SK-N-SH (cell line): ENCODE measurements at regions not wholly inside any gene's neighbourhood (a gene's known extent, or its start where the extent isn't known, plus 50 kb on each side); places are given as distances from the start of the nearest gene placed in this dataset.
"Not testable (repeated sequence)": the region's sequence is repeated elsewhere in the genome, so short reads cannot be mapped to it uniquely, and the experiment has no call there.

Source experiments
- CTCF ChIA-PET: fragments of 300-600, 350-600 bp; formaldehyde crosslinking; extraction: SDS; loops from one replicate; lab custom pipeline; 2021; lab: Yijun Ruan, JAX
- POLR2A ChIA-PET: fragments of 350-600 bp; sonication (Branson Sonifier 250); formaldehyde crosslinking; extraction: SDS; loops from one replicate; lab custom pipeline; 2020; ENCODE audit warnings: antibody characterized with exemption, inconsistent platforms; lab: Yijun Ruan, JAX
- DNase-seq: peaks from one replicate; pipeline ENCODE4 v3.0.0; 2012
- H2AFZ ChIP-seq: fragments of 200-600 bp; sonication (generic); 2 replicates; pipeline ENCODE4 v1.8.1; 2016; ENCODE audit warnings: antibody characterized with exemption, mild to moderate bottlenecking, low read depth
- H3F3A ChIP-seq: fragments of 200-600 bp; sonication (generic); replicated peaks from 2 replicates; pipeline ENCODE3; 2016; ENCODE audit warnings: antibody characterized with exemption, mild to moderate bottlenecking; ENCODE audit not compliant: insufficient read depth
- H3K27ac ChIP-seq, 2 experiments: fragments of 200-500 bp in 1 of 2; fragments of 200-600 bp in 1 of 2; sonication (Bioruptor generic) in 1 of 2; sonication (generic), shearing (Covaris generic) in 1 of 2; 2 replicates each; pipeline versions ENCODE4 v1.5.1 to v1.6.1; 2014 to 2016; ENCODE audit warnings: low read depth in 2 of 2, inconsistent platforms in 1 of 2, low read length in 1 of 2, mild to moderate bottlenecking in 1 of 2, mixed read lengths in 1 of 2
- H3K27me3 ChIP-seq: fragments of 200-600 bp; sonication (generic), shearing (Covaris generic); 2 replicates; pipeline ENCODE4 v1.6.1; 2016; ENCODE audit warnings: mixed run types; ENCODE audit not compliant: insufficient read depth
- H3K36me3 ChIP-seq, 2 experiments: fragments of 200-500 bp in 1 of 2; fragments of 200-600 bp in 1 of 2; sonication (Bioruptor generic) in 1 of 2; sonication (generic) in 1 of 2; replicated peaks in 1 of 2; 2 replicates each; pipeline versions ENCODE3 to v1.5.1; 2014 to 2016; ENCODE audit warnings: low read length in 1 of 2, mild to moderate bottlenecking in 1 of 2; ENCODE audit not compliant: insufficient read depth in 2 of 2, control insufficient read depth in 1 of 2
- H3K4me1 ChIP-seq, 2 experiments: fragments of 200-500 bp in 1 of 2; fragments of 200-600 bp in 1 of 2; sonication (Bioruptor generic) in 1 of 2; sonication (generic), shearing (Covaris generic) in 1 of 2; 2 replicates each; pipeline versions ENCODE4 v1.5.1 to v1.6.1; 2014 to 2016; ENCODE audit warnings: low read depth in 1 of 2, low read length in 1 of 2, mixed run types in 1 of 2; ENCODE audit not compliant: insufficient read depth in 2 of 2, control insufficient read depth in 1 of 2
- H3K4me2 ChIP-seq: fragments of 200-600 bp; sonication (generic), shearing (Covaris generic); 2 replicates; pipeline ENCODE4 v1.6.1; 2017; ENCODE audit warnings: mixed run types
- H3K4me3 ChIP-seq, 2 experiments: fragments of 200-500 bp in 1 of 2; fragments of 200-600 bp in 1 of 2; sonication (Bioruptor generic) in 1 of 2; sonication (generic), shearing (Covaris generic) in 1 of 2; 2 replicates each; pipeline versions ENCODE4 v1.5.1 to v1.8.1; 2014 to 2016; ENCODE audit warnings: low read depth in 2 of 2, inconsistent platforms in 1 of 2, low read length in 1 of 2, mild to moderate bottlenecking in 1 of 2, mixed read lengths in 1 of 2, moderate library complexity in 1 of 2
- H3K79me2 ChIP-seq: fragments of 200-600 bp; sonication (generic); 2 replicates; pipeline ENCODE4 v1.8.1; 2017; ENCODE audit warnings: mild to moderate bottlenecking; ENCODE audit not compliant: insufficient read depth
- H3K9ac ChIP-seq: fragments of 200-600 bp; sonication (generic); 2 replicates; pipeline ENCODE4 v1.6.1; 2017; ENCODE audit warnings: mixed run types
- H3K9me2 ChIP-seq: fragments of 200-600 bp; sonication (generic); 2 replicates; pipeline ENCODE4 v1.6.1; 2017; ENCODE audit warnings: mixed run types
- H3K9me3 ChIP-seq: fragments of 200-600 bp; sonication (generic); 2 replicates; pipeline ENCODE4 v1.6.1; 2017; ENCODE audit warnings: mixed run types, mild to moderate bottlenecking, moderate library complexity
- H4K20me1 ChIP-seq: fragments of 200-600 bp; sonication (generic); 2 replicates; pipeline ENCODE4 v1.6.1; 2017; ENCODE audit warnings: mild to moderate bottlenecking, mixed run types; ENCODE audit not compliant: insufficient read depth
- ELF1 ChIP-seq: IDR thresholded peaks from 2 replicates; pipeline ENCODE4 v1.4.0; 2012
- EP300 ChIP-seq, 2 experiments: IDR thresholded peaks; 2 replicates each; pipeline versions ENCODE4 v1.4.0 to v1.6.1; 2012; ENCODE audit warnings: borderline replicate concordance in 1 of 2, low read depth in 1 of 2, low read length in 1 of 2
- EZH2phosphoT487 ChIP-seq: fragments of 200-600 bp; sonication (generic); IDR thresholded peaks from 2 replicates; pipeline ENCODE4 v1.6.1; 2017; ENCODE audit warnings: low read depth, mixed run types, mild to moderate bottlenecking, antibody characterized with exemption, moderate library complexity, borderline replicate concordance
- FOXJ3 ChIP-seq: sonication (generic); formaldehyde crosslinking; IDR thresholded peaks from 2 replicates; pipeline ENCODE4 v1.5.1; 2020; ENCODE audit warnings: mild to moderate bottlenecking, missing genetic modification reagents
- MEF2A ChIP-seq: IDR thresholded peaks from 2 replicates; pipeline ENCODE4 v1.4.0; 2012; ENCODE audit warnings: low read depth, borderline replicate concordance
- MXI1 ChIP-seq: IDR thresholded peaks from 2 replicates; pipeline ENCODE4 v1.6.1; 2012; ENCODE audit warnings: mild to moderate bottlenecking, low read depth, low read length, improper control_type of control experiment
- NRF1 ChIP-seq: IDR thresholded peaks from 2 replicates; pipeline ENCODE4 v1.6.1; 2012; ENCODE audit warnings: low read depth, mild to moderate bottlenecking, low read length
- POLR2AphosphoS5 ChIP-seq: IDR thresholded peaks from 2 replicates; pipeline ENCODE4 v1.6.1; 2012; ENCODE audit warnings: low read depth, low read length
- RFX5 ChIP-seq: IDR thresholded peaks from 2 replicates; pipeline ENCODE4 v1.6.1; 2012; ENCODE audit warnings: mild to moderate bottlenecking, improper control_type of control experiment, low read length
- RXRA ChIP-seq: IDR thresholded peaks from 2 replicates; pipeline ENCODE4 v1.4.0; 2012; ENCODE audit warnings: low read depth, mild to moderate bottlenecking, borderline replicate concordance
- SMC3 ChIP-seq: IDR thresholded peaks from 2 replicates; pipeline ENCODE4 v1.6.1; 2012; ENCODE audit warnings: low read depth, low read length, improper control_type of control experiment
- TAF1 ChIP-seq: IDR thresholded peaks from 2 replicates; pipeline ENCODE4 v1.6.1; 2012; ENCODE audit warnings: low read depth, mild to moderate bottlenecking, low read length, moderate library complexity, borderline replicate concordance
- WGBS: methylation state at CpG from one replicate; pipeline ENCODE4 v1.1.6; 2017; ENCODE audit warnings: low lambda C conversion rate; 5-methylcytosine and 5-hydroxymethylcytosine counted together
- TF ChIP-seq, protein P1 (sequence below): IDR thresholded peaks from 2 replicates; pipeline ENCODE4 v1.6.1; 2012; ENCODE audit warnings: mild to moderate bottlenecking, low read depth, low read length, moderate library complexity
- TF ChIP-seq, protein P2 (sequence below): IDR thresholded peaks from 2 replicates; pipeline ENCODE4 v1.4.0; 2012; ENCODE audit warnings: low read depth
- TF ChIP-seq, protein P3 (sequence below): fragments of 150-350 bp; IDR thresholded peaks from 2 replicates; pipeline ENCODE4 v1.6.1; 2016; ENCODE audit warnings: mild to moderate bottlenecking, low read depth, low read length
- TF ChIP-seq, protein P4 (sequence below): IDR thresholded peaks from 2 replicates; pipeline ENCODE4 v1.4.0; 2012; ENCODE audit warnings: low read depth, borderline replicate concordance

DNA sequence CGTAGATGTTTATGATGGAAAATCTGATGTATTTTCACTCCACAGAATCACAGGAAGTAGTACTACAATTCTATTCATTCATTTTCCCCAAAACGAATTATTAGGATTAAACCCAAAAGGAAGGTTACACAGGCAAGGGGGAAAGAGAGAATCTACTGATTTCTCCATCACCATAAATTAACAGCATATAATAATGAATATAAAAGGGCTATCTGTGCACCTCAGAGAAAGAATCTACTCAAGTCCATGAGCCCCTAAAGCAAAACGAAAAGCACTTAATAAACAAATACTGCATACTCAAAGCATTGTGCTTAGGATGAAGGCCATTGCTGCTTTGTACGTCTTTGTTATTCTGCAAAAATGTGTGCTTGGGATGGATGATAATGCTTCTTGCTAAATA lies 740.5 kb upstream of the SEMA6A start:
- CTCF ChIA-PET: no interaction called here
- Histone ChIP-seq H3K9ac (no peak overlapping the region), H3K9me2 (no peaks in the 10 kb centered on the region), H3K9me3 (no peaks in the 10 kb centered on the region), H3K27me3 (no peaks in the 10 kb centered on the region), H3K4me1 (no peaks in the 10 kb centered on the region), H2AFZ (no peak overlapping the region)
- POLR2A ChIA-PET: no interaction called here
- 22% methylated on average over 4 of the region's 4 CpGs for WGBS
- TF ChIP-seq FOXJ3 (CRISPR knock-in tag): no peak
- no peak for TF ChIP-seq TAF1
- TF ChIP-seq EZH2phosphoT487: no peak
- no peak for TF ChIP-seq RFX5
- TF ChIP-seq, protein P1, sequence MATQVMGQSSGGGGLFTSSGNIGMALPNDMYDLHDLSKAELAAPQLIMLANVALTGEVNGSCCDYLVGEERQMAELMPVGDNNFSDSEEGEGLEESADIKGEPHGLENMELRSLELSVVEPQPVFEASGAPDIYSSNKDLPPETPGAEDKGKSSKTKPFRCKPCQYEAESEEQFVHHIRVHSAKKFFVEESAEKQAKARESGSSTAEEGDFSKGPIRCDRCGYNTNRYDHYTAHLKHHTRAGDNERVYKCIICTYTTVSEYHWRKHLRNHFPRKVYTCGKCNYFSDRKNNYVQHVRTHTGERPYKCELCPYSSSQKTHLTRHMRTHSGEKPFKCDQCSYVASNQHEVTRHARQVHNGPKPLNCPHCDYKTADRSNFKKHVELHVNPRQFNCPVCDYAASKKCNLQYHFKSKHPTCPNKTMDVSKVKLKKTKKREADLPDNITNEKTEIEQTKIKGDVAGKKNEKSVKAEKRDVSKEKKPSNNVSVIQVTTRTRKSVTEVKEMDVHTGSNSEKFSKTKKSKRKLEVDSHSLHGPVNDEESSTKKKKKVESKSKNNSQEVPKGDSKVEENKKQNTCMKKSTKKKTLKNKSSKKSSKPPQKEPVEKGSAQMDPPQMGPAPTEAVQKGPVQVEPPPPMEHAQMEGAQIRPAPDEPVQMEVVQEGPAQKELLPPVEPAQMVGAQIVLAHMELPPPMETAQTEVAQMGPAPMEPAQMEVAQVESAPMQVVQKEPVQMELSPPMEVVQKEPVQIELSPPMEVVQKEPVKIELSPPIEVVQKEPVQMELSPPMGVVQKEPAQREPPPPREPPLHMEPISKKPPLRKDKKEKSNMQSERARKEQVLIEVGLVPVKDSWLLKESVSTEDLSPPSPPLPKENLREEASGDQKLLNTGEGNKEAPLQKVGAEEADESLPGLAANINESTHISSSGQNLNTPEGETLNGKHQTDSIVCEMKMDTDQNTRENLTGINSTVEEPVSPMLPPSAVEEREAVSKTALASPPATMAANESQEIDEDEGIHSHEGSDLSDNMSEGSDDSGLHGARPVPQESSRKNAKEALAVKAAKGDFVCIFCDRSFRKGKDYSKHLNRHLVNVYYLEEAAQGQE: no peak
- no peak for TF ChIP-seq SMC3
- TF ChIP-seq MXI1: no peak
- TF ChIP-seq, all 33 proteins: peak for 0
- Histone ChIP-seq H3K36me3 (no peaks in the 10 kb centered on the region), H3K27ac (no peak overlapping the region), H3K4me3 (no peak overlapping the region), H3F3A (no peaks in the 10 kb centered on the region), H3K79me2 (no peaks in the 10 kb centered on the region), H3K4me2 (no peak overlapping the region), H4K20me1 (no peaks in the 10 kb centered on the region)
- no peak for DNase-seq

DNA sequence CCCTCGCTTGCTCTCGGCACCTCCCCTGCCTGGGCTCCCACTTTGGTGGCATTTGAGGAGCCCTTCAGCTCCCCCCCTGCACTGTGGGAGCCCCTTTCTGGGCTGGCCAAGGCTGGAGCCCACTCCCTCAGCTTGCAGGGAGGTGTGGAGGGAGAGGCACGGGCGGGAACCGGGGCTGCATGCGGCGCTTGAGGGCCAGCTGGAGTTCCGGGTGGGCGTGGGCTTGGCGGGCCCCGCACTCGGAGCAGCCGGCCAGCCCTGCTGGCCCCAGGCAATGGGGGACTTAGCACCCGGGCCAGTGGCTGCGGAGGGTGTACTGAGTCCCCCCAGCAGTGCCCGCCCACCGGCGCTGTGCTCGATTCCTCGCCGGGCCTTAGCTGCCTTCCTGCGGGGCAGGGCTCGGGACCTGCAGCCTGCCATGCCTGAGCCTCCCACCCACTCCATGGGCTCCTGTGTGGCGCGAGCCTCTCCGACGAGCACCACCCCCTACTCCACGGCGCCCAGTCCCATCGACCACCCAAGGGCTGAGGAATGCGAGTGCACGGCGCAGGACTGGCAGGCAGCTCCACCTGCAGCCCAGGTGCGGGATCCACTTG lies 730.0 kb upstream of the SEMA6A start:
- WGBS: 59% methylated on average over 12 of the region's 34 CpGs
- H3K36me3 ChIP-seq, H3K9ac ChIP-seq, H3K79me2 ChIP-seq, H3K9me2 ChIP-seq, H3K9me3 ChIP-seq, H3K4me1 ChIP-seq, CTCF ChIA-PET, H3K27ac ChIP-seq, DNase-seq, H4K20me1 ChIP-seq, H3K27me3 ChIP-seq, H2AFZ ChIP-seq, H3F3A ChIP-seq, H3K4me3 ChIP-seq, H3K4me2 ChIP-seq, POLR2A ChIA-PET: not testable (repeated sequence)

DNA sequence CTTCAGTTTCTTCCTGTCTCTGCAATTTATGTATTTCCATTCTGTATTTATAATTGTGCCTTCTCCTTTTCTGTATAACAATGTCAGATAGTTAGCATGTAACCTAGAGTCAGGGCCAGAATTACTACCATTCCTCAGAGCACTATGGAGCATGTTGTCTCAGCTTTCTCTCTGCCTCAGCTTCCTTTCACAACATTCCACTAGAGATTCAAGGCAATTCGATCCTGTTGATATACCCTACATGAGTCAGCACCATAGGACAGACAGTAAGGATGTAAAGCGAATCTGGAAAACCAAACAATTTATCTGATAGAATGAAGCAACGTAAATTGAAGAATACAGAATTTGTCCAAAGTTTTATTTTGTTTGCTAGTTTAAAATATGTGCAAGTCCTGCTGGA lies 728.3 kb upstream of the SEMA6A start:
- CTCF ChIA-PET: no interaction called here
- WGBS: 16% methylated on average over 3 of the region's 3 CpGs
- POLR2A ChIA-PET: no interaction called here
- TF ChIP-seq ELF1 (no peak), NRF1 (no peak), EP300 (IDR thresholded peaks at IDR 0.05; ENCODE audit: borderline replicate concordance in 1 of 2, low read depth in 1 of 2, low read length in 1 of 2) (no peak), RXRA (no peak), MEF2A (no peak), POLR2AphosphoS5 (no peak)
- TF ChIP-seq, protein P2, sequence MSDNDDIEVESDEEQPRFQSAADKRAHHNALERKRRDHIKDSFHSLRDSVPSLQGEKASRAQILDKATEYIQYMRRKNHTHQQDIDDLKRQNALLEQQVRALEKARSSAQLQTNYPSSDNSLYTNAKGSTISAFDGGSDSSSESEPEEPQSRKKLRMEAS: no peak
- TF ChIP-seq, protein P3, sequence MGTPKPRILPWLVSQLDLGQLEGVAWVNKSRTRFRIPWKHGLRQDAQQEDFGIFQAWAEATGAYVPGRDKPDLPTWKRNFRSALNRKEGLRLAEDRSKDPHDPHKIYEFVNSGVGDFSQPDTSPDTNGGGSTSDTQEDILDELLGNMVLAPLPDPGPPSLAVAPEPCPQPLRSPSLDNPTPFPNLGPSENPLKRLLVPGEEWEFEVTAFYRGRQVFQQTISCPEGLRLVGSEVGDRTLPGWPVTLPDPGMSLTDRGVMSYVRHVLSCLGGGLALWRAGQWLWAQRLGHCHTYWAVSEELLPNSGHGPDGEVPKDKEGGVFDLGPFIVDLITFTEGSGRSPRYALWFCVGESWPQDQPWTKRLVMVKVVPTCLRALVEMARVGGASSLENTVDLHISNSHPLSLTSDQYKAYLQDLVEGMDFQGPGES: no peak
- TF ChIP-seq, protein P4, sequence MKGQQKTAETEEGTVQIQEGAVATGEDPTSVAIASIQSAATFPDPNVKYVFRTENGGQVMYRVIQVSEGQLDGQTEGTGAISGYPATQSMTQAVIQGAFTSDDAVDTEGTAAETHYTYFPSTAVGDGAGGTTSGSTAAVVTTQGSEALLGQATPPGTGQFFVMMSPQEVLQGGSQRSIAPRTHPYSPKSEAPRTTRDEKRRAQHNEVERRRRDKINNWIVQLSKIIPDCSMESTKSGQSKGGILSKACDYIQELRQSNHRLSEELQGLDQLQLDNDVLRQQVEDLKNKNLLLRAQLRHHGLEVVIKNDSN: no peak

More for the DNA sequence above, 728.3 kb upstream of the SEMA6A start:
- DNase-seq: no peak
- Histone ChIP-seq H3K9me3 (no peaks in the 10 kb centered on the region), H4K20me1 (no peaks in the 10 kb centered on the region), H3F3A (no peaks in the 10 kb centered on the region), H3K4me2 (no peak overlapping the region), H3K4me1 (no peaks in the 10 kb centered on the region; a peak in 1 of 4 replicates), H3K9me2 (no peaks in the 10 kb centered on the region), H3K79me2 (no peaks in the 10 kb centered on the region), H3K9ac (no peak overlapping the region), H3K36me3 (no peaks in the 10 kb centered on the region), H3K27ac (no peak overlapping the region), H2AFZ (no peak overlapping the region), H3K4me3 (no peak overlapping the region), H3K27me3 (no peaks in the 10 kb centered on the region)
